GOT3 (cell line): ENCODE measurements at regions not wholly inside any gene's neighbourhood (a gene's known extent, or its start where the extent isn't known, plus 50 kb on each side); places are given as distances from the start of the nearest gene placed in this dataset.
A peak's percentile ranks its signal among the peaks of the same experiment; 100 is the strongest.
"Not testable (repeated sequence)": the region's sequence is repeated elsewhere in the genome, so short reads cannot be mapped to it uniquely, and the experiment has no call there.

Experiments used
- DNase-seq: peaks from one replicate; lab custom pipeline; 2025; ENCODE audit warnings: mixed read lengths; lab: John Stamatoyannopoulos, UW

DNA sequence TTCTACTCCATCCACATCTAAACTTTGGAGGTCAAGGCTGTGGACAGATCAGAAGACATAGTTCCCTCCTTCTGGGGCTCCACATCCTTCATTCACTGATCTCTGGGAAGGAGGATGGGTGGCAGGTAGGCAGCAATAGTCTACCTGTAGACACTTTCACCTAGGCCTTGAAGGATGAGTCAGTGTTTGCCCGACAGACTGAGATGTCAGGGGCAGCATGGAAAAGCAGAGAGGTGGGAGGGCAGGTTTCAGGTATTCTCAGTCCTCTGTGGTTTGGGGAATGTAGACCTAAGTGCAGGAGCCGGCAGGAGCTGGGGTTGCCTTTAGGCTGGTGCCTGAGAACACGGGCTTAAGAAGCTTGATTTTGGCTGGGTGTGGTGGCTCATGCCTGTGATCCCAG is 171.9 kb upstream of the ZNF267 start:
- no peak for DNase-seq

DNA sequence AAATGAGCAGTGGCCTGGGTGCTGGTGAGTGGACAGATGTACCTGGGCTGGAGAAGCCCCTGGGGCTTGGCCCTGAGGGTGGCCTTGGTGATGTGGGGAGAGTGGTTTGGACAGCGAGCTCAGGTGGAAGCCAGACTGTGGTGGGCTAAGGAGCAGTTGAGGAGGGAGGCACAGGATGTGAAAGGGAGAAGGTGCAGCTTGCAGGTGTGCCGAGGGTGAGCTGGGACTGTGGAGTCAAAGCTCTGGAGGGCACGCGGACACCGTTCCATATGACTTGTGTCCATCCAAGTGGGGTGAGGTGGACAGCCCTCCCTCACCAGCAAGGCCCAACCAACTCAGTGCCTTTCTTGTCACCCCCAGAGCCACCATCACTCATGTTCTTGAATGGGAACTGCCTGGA is 170.8 kb upstream of the ZNF267 start:
- no peak for DNase-seq

DNA sequence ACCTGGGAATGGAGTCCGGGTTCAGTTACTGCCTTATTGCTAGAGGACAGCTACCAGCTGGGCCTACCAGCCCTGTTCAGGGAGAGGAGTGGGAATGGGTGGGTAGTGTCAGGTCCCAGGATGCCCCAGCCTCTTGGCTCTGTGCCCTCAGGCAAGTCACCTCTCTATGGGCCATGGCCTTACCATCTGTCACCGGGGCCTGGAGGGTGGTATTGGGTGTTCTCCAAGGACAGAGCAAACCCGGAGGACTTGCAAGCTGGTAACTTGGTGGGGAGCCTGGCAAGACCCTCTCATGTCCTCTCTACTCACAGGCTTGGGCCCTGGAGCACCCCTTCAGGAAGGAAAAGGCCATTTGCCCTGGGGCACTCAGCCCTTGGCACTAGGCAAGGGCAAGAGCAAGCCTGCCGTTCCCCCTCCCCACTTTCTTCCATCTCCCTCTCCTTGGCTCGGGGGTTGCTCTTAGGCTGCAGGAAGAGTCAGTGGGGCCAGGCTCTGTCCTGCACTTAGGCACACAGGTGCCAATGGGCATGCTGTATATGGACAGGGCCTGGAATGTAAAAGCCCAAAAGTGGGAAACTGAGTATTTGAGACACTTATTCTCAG is 170.0 kb upstream of the ZNF267 start:
- no peak for DNase-seq

DNA sequence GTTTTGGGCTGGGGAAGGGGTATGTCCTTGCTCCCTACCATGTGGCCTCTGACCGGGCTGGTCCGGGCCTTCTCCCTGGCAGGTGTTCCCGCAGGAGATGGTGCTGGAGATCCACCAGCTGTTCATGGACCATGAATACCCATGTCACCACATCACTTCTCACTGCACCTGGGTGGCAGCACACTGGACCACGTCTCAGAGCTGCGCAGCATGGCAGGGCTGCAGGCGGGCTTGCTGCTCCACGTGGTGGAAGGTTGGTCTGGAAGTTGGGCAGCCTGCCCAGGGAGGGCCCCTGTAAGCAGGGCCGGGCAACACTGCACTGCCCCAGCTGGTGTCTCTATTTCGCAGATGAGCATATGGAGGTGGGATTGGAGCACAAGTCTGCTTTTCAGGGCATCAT is 169.5 kb upstream of the ZNF267 start:
- DNase-seq, result no peak

DNA sequence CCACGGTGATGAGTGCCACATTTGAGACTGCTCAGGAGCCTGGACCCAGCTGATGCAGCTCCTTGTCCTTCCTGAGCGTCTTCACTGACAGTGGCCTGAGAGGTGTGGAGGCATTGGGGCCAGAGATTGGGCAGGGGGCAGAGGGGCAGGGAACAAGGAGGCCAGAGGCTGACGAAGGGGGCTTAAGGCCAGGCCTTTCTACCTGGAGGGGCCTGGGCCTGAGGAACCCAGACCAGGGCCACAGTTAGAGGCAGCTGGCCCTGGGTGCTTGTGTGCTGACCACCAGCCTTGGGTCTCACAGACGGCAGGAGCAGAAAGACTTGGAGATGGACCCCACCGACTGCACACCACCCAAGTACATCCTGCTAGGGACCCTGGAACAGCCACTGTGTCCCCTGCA is 168.2 kb upstream of the ZNF267 start:
- DNase-seq, result no peak

DNA sequence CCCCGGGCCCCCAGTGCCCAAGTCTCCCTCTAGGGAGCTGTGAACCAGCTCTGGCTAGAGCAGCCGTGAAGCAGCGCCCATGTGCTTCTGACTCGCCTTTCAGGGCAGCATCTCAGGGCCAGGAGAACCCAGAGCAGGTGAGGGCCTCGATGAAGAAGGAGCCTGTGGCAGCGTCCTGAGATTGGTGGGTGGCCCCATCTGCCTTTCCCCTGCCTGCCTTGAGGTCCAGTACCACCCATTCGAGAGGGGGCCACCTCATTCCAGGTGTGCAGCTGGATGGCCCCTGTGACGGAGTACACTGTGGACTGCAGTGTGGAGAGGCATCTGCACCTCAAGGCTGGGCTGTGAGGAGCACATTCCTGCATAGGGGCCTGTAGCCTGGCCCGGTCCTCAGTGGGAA is 167.3 kb upstream of the ZNF267 start:
- no peak for DNase-seq

DNA sequence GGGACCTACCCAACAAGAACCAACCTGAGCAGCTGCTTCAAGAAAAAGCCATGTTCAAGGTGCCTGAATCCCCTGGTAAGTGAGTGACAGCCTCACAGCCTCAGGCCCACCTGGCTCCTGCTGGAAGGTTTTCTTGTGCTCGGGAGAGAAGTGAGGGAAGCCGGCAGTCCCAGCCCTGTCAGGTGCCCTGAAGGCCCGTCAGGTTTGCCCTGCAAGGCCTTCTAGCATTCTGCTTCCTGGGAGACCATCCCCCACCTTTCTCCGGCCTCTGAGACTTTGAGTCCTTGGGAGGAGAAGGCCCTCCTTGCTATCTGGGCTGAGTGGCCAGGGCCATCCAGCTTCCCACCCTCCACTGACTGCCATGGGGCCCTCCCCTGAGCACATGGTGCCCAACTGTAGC is 166.7 kb upstream of the ZNF267 start:
- DNase-seq, result no peak

DNA sequence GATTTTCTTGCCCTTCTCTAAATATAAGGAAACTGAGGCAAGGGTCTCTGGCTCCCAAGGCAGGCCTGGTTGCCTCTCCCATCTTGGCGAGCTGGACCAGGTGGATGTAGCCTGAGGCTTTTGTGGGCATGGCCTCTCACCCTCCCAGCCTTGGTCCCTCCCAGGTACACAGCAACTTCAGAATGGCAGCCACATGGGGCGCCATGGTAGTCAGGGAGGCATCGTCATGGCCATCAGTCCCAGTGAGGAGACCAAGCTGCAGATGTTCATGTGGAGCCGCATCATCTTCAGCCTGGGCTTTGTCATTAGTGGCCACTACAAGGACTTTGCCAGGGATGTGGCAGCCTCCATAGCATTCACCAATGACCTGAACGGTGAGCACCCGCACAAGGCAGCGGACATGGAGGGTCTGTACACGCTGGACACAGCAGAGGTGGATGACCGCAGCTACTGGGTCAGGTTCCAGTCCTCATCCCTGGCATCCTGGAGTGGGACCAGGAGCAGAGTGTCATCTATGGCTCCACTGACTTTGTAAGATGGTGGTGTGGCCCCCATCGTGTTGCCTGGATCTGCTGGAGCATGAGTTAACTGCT is 165.8 kb upstream of the ZNF267 start:
- no peak for DNase-seq

DNA sequence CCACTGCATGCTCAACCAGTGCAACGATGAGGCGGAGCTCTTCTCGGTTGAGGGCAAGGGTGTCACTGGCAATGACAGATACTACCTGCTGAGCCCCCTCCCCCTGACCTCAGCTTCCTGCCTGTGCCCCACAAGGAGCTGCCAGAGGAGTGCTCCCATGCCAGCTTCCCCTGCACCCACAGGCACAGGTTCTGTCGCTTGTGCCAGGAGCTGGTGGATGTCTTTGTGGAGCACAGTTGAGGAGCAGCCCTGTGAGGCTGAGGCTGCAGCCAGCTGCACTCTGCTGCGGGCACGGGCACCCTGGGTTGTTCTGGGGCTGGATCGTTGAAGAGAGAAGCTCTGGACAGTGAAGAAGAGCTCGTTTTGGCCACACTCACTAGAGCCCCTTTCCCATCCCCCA is 165.3 kb upstream of the ZNF267 start:
- no peak for DNase-seq

DNA sequence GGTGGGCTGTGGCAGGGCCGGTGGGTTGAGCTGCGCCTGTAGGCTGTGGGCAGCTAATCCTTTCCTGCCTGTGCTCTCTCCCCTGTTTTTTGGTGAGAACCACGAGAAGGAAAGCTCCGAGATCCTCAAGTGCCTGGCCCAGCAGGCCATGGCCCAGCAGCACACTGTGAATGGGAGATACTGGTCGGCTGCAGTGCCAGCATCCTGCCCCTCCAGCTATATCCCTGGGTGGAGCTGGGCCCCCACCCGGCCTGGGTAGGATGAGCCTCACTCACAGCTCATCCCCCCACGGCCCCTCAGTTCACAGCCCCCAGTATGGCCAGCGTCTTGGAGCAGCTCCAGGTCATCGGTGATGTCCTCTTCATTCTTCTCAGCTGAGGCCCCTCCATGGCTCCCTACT is 164.4 kb upstream of the ZNF267 start:
- no peak for DNase-seq

DNA sequence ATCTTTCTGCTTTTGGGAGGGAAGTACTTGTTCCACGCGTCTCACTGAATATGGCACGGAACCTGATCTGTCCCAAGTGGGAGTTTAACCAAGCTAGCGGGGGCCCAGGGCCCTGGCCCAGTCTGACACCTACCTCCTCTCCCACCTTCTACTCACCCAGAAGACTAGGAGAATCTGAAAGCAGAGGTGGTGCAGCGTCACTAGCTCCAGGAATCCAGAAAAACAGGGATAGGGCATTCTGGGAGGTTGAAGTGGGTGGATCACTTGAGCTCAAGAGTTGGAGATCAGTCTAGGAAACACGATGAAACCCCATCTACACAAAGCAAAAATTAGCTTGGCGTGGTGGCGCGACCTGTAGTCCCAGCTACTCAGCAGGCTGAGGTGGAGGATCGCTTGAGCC is 163.5 kb upstream of the ZNF267 start:
- no peak for DNase-seq

DNA sequence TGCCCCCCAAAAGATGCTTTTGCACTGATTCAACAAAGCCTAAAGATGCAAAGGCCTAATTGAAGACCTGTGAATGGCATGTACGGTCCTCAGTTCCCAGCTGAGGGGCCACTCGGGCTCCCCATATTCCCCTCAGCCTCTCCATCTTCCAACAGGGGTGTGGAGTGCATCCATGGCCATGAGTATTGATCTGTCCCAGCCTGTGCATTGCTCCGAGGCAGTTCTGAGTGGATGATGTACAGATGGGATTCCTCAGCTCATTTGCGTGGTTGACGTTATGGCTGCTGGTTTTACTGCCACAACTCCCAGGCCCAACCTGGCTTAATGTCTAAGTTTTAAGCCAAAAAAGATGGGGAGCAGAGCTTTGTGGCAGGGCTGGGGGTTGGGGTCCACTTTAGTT is 162.7 kb upstream of the ZNF267 start:
- DNase-seq, result no peak

DNA sequence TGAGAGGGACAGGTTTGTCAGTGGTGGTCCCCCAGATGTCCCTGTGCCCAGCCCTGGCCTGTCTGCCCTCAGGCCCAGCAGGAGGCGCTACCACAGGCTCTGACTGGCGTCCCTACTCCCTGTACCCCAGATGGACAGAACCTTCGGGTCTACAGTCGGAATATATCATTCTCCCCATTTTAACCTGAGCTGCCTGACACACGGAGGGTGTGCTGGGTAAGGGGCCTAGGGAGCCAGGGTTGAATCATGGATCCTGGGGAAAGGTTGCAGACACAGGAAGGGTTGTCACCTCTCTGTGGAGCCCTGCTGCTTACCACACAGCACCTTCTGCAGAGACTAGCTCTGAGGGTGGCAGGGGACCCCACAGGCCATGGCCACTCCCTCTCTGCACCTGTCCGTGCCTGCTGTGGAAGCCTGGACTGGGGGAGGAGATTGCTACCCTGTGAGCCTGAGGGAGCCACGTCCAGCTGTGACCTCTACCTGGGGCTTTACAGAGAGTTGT is 162.2 kb upstream of the ZNF267 start:
- no peak for DNase-seq

DNA sequence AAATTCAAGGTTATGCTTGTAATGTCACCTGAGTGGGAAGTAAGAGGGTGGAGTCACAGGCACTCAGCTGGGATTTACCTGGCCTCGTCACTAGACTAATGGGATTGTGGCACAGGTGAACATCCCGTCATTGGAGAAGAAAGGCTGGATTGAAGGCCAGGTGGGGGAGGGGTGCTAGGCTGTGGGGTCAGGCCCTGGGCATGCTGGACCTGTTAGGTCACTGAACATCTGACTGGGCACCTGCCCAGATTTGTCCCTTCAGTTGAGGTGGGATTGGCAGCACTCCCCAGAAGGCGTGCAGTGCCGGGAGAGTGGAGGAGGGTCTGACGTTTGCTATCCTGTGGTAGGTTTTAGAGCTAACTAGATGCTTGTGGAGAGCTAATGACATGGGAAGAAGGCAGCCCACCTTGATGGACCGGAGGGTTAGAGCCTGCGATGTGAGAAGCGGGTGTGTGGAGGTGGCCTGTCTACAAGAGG is 161.5 kb upstream of the ZNF267 start:
- DNase-seq, result no peak

DNA sequence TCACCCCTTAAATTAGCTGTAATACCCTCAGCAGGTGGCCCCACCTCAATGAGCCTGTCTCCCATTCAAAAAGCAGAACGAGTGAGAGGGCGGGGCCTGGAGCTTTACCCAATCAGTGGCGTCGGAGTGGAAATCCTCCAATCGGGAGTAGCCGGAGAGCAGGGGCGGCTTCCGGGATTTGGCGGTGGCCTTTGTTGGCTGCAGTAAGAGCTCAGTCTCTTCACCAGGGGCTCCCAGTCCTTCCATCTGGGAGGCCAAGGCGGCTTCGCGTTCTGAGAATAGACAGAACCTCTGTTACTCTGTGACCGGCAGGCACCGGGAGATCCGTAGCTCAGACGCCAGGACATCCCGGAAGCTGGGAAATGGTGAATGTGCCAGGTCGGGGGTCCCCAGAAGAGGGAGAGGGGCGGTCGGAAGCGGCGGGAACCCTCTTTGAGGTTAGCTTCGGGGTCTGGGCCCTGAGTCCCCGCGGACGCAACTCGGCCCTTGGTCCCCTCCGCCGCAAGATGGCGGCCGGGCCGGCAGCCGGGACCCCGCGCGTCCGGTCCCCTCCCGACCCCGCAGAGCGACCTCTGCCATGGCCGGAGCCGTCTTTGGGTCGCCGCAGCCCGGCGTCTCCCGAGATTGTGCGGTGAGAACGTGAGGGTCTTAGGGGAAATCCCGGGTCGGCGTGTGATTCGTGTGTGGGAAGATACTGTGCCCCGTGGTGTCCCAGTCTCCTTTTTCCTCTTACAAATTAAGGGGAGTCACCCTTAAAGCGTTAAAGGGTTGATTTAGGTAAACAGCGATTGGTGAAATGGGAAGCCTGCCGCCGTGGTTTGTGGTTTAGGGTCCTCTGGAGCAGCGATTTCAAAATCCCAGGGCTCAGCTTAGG is 160.3 kb upstream of the ZNF267 start:
- DNase-seq, result peak; percentile 61

DNA sequence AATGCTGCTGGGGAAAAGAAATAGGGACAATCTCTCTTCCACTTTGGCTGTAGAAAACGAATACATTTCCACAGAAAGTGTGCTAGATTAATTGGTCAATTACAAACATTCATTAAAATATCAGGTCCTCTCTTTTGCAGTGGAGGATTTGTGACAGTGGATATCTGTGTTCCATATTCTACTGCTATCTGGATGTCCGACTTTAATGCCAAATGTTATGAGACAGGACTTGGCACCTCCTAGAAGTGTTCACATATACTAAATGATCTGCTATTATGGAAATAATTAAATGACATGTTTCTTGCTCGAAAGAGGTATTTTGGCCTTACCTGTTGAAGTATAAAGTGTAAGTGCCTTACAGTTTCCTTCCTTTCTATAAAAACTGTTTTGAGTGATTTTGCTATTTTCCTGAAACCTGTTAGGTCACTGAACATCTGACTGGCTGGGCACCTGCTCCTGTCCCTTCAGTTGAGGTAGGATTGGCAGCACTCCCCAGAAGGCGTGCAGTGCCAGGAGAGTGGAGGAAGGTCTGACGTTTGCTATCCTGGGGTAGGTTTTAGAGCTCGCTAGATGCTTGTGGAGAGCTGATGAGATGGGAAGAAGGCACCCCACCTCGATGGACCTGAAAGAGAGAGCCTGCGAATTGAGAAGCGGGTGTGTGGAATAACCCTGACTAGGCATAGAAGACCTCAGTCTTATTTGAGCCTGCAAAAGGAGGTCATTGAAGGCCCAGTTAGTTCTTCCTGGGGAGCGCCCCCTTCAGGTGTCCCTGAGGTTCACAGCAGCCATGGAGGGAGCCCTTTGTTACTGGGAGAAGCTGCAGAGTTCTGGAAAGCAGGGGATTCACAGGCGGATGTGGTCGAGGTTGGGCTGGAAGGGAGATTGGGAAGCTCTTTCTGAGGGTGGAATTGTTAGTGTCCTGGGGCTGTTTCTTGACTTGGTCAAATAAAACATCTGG is 159.4 kb upstream of the ZNF267 start:
- no peak for DNase-seq

DNA sequence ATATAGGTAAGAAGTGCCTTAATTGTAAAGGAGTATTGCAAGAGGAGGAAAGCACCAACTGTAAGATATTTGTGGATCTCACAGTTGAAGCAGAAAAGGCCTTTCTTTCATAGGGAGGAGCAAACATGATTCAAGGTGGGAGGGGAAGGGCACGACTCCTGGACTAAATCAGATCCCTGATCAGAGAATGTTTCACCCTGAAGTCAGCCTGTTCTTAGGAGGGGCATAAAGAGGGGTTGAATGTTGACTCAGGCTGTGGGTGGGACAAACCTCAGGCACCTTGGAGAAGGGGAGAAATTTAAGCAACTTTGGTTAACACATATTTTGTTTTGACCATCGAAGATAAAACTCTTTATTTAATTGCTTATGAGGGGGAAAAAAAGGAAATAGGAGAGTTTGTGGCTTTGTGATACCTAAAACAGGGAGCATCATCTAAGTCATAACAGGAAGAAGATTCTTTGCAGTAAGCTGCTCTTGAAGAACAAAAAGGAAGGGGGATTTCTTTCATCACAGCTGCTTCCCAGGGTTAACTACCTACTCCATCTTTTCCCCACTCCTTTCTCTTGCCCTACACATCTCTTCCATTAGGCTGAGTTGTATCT is 158.6 kb upstream of the ZNF267 start:
- DNase-seq, result no peak

DNA sequence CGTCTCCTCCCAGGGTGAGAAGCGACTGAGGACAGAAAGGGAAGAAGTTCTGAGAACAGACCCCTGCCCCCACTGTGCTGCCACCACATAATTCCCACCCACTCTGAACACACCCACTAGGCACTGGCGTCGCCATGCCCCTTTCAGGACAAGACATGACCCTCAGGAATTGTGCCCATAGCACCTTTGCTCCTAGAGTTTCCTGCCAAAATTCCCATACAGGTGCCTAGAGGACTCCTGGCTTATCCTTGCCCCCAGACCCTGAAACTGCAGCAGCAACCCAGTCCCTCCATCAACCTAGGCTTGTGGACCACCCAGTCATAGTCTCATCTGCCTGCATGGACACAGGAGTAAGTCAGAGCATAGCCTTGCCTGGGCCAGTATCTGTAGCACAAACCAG is 157.7 kb upstream of the ZNF267 start:
- no peak for DNase-seq

DNA sequence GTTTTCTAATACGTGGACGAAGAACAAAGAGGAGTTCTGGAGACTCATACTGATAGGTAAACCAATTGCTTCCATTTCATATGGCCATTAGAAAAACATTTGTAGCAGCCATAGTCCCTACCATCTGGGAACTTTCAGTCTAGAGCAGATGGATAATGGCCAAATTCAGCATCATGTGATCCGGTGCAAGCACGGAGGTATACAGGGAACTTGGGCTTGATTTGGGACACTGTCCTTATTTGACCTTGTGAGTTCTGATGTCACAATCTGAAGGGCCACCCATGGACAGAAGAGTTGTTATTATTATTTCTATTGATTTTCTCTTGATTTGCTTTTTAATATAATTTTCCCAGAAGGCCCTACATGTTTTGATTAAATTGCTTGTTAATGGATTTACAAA is 154.6 kb upstream of the ZNF267 start:
- DNase-seq, result no peak

DNA sequence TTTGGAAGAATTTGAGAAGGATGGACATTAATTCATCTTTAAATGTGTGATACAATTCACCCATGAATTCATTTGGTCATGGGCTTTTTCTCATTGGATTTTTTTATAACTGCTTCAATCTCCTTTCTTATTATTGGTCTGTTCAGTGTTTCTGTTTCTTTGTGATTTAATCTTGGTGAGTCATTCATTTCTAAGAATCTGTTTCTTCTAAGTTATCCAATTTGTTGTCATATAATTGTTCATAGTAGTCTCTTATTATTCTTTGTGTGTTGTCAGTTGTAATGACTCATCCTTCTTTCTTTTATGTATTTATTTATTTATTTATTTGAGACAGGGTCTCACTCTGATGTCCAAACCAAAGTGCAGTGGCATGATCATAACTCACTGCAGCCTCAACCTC is 146.1 kb upstream of the ZNF267 start:
- no peak for DNase-seq

DNA sequence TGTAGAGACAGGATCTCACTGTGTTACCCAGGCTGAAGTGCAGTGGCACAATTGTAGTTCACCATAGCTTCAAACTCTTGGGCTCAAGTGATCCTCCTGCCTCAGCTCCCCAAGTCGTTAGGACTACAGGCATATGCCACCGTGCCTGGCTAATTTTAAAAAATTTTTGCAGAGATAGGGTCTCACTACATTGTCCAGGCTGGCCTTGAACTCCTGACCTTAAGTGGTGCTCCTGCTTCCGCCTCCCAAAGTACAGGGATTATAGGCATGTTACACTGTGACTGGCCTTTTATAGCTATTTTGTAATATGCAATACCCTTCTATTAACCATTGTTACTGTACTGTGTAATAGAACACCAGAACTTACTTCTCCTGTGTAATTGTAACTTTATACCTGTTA is 139.3 kb upstream of the ZNF267 start:
- no peak for DNase-seq

DNA sequence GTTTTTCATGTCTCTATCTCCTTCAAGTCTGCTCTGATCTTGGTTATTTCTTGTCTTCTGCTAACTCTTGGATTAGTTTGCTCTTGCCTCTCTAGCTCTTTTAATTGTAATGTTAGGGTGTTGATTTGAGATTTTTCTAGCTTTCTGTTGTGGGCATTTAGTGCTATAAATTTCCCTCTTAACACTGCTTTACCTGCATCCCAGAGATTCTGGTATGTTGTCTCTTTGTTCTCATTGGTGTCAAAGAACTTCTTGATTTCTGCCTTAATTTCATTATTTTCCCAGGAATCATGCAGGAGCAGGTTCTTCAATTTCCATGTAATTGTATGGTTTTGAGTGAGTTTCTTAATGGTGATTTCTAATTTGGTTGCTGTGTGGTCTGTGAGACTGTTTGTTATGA is 128.5 kb upstream of the ZNF267 start:
- DNase-seq, result not testable (repeated sequence)
